ENCODE measurements at regions not wholly inside any gene's neighbourhood (a gene's known extent, or its start where the extent isn't known, plus 50 kb on each side); places are given as distances from the start of the nearest gene placed in this dataset.

GRCh38 chr3:163468531-163469335, 1609.6 kb downstream of the SI start:
- TF ChIP-seq CTCF (IDR thresholded peaks at IDR 0.05) (no peak), POLR2A (IDR thresholded peaks at IDR 0.05) (no peak)

Data from heart left ventricle (tissue), 13 donors.